Neuronal stem cell (in vitro differentiated cells): ENCODE measurements at regions not wholly inside any gene's neighbourhood (a gene's known extent, or its start where the extent isn't known, plus 50 kb on each side); places are given as distances from the start of the nearest gene placed in this dataset.
A peak's percentile ranks its signal among the peaks of the same experiment; 100 is the strongest.

Source experiments
- DNase-seq: peaks from one replicate; pipeline ENCODE4 v3.0.0-alpha.2; 2013; ENCODE audit warnings: low spot score
- H2AFZ ChIP-seq: one replicate; pipeline ENCODE4 v1.6.1; 2013; ENCODE audit warnings: mild to moderate bottlenecking, low read length, inconsistent platforms
- H2AK5ac ChIP-seq: 2 replicates; pipeline ENCODE4 v1.6.1; 2013; ENCODE audit warnings: low read depth, mild to moderate bottlenecking, inconsistent platforms, low read length, moderate library complexity, mixed read lengths
- H2BK120ac ChIP-seq: 2 replicates; pipeline ENCODE4 v1.6.1; 2013; ENCODE audit warnings: low read depth, mild to moderate bottlenecking, inconsistent platforms, low read length, moderate library complexity, mixed read lengths
- H2BK12ac ChIP-seq: one replicate; pipeline ENCODE4 v1.6.1; 2013; ENCODE audit warnings: low read length, inconsistent platforms
- H2BK15ac ChIP-seq: 2 replicates; pipeline ENCODE4 v1.6.1; 2013; ENCODE audit warnings: mild to moderate bottlenecking, low read length, inconsistent platforms, mixed read lengths
- H2BK5ac ChIP-seq: one replicate; pipeline ENCODE4 v1.6.1; 2013; ENCODE audit warnings: inconsistent platforms, mild to moderate bottlenecking, low read length, moderate library complexity
- H3K14ac ChIP-seq: one replicate; pipeline ENCODE4 v1.6.1; 2013; ENCODE audit warnings: low read length, inconsistent platforms
- H3K18ac ChIP-seq: 2 replicates; pipeline ENCODE4 v1.6.1; 2013; ENCODE audit warnings: low read length, inconsistent platforms
- H3K23ac ChIP-seq: 2 replicates; pipeline ENCODE4 v1.6.1; 2013; ENCODE audit warnings: low read depth, mild to moderate bottlenecking, mixed read lengths, low read length, inconsistent platforms; ENCODE audit not compliant: poor library complexity
- H3K27ac ChIP-seq: replicated peaks from 3 replicates; pipeline ENCODE4 v1.5.1; 2013; ENCODE audit warnings: low read length, inconsistent platforms
- H3K27me3 ChIP-seq, 3 experiments: 2 replicates each; pipeline ENCODE4 v1.6.1; 2013; ENCODE audit warnings: low read length in 3 of 3, mild to moderate bottlenecking in 2 of 3, inconsistent platforms in 1 of 3, low read depth in 1 of 3, mixed read lengths in 1 of 3, moderate library complexity in 1 of 3; ENCODE audit not compliant: control insufficient read depth in 3 of 3, insufficient read depth in 3 of 3
- H3K36me3 ChIP-seq, 2 donors: replicated peaks in 1 of 2; 2 replicates each; pipeline ENCODE4 v1.6.1; 2013; ENCODE audit warnings: low read length in 2 of 2; ENCODE audit not compliant: control insufficient read depth in 2 of 2, insufficient read depth in 2 of 2
- H3K4ac ChIP-seq: 2 replicates; pipeline ENCODE4 v1.6.1; 2013; ENCODE audit warnings: inconsistent platforms, mild to moderate bottlenecking, low read length, moderate library complexity
- H3K4me1 ChIP-seq, 2 donors: 1 replicate in 1 of 2; 2 replicates in 1 of 2; pipeline ENCODE4 v1.6.1; 2013; ENCODE audit warnings: low read length in 2 of 2, low read depth in 1 of 2; ENCODE audit not compliant: control insufficient read depth in 2 of 2, insufficient read depth in 1 of 2
- H3K4me2 ChIP-seq: one replicate; pipeline ENCODE4 v1.6.1; 2013; ENCODE audit warnings: mild to moderate bottlenecking, low read length, inconsistent platforms; ENCODE audit not compliant: insufficient read depth, poor library complexity, severe bottlenecking
- H3K4me3 ChIP-seq, 2 donors: 2 replicates each; pipeline ENCODE4 v1.5.1; 2013; ENCODE audit warnings: low read length in 2 of 2, mild to moderate bottlenecking in 2 of 2, inconsistent platforms in 1 of 2, moderate library complexity in 1 of 2
- H3K79me1 ChIP-seq: one replicate; pipeline ENCODE4 v1.6.1; 2013; ENCODE audit warnings: low read depth, mild to moderate bottlenecking, inconsistent platforms, low read length, moderate library complexity
- H3K9ac ChIP-seq: one replicate; pipeline ENCODE4 v1.6.1; 2013; ENCODE audit warnings: mild to moderate bottlenecking, low read depth, low read length, inconsistent platforms; ENCODE audit not compliant: poor library complexity
- H3K9me3 ChIP-seq, 2 donors: replicated peaks in 1 of 2; 2 replicates each; pipeline versions ENCODE3 to v1.6.1; 2013; ENCODE audit warnings: low read length in 2 of 2, mild to moderate bottlenecking in 2 of 2, inconsistent platforms in 1 of 2, low read depth in 1 of 2, mixed read lengths in 1 of 2, moderate library complexity in 1 of 2; ENCODE audit not compliant: control insufficient read depth in 2 of 2, insufficient read depth in 1 of 2
- H4K8ac ChIP-seq: one replicate; pipeline ENCODE4 v1.6.1; 2013; ENCODE audit warnings: low read depth, mild to moderate bottlenecking, inconsistent platforms, low read length, moderate library complexity
- H4K91ac ChIP-seq: one replicate; pipeline ENCODE4 v1.6.1; 2013; ENCODE audit warnings: low read length, low read depth, mild to moderate bottlenecking, inconsistent platforms; ENCODE audit not compliant: poor library complexity
- WGBS, 2 donors: extraction: QIAGEN DNeasy Blood & Tissue Kit; methylation state at CpG; one replicate each; pipeline ENCODE4 v1.1.7; 2013; ENCODE audit warnings: missing lambda C conversion rate in 2 of 2, mixed read lengths in 1 of 2; ENCODE audit not compliant: insufficient read length in 2 of 2, insufficient replicate concordance in 1 of 2; ENCODE audit errors: extremely low coverage in 2 of 2; 5-methylcytosine and 5-hydroxymethylcytosine counted together

DNA sequence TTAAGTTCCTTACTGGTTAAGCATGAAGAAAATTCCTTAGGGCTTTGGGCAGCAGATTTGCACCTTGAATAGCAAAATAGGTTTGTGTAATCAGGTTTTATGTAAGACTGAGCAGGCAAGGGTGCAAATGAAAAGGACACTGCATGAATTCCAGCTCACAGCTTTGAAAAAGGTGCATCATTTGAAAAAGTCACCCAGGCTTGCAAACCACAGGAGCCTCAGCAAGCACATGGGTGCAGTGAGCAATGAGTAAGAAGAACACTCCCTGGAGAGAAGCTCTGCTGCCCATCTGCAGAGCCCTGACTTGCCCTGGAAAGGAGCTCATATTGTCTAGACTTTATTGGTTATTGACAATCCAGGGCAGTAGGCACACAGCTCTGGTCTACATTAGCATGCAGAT is 165.6 kb upstream of the KCNJ16 start:
- H3K18ac ChIP-seq = no peak overlapping the region
- H3K4ac ChIP-seq = no peak overlapping the region
- H3K14ac ChIP-seq = no peak overlapping the region
- no peak overlapping the region for H2BK15ac ChIP-seq
- no peaks in the 10 kb centered on the region for H3K79me1 ChIP-seq
- DNase-seq = no peak
- no peak overlapping the region for H2AK5ac ChIP-seq
- no peak overlapping the region for H2BK12ac ChIP-seq
- H3K4me2 ChIP-seq = no peak overlapping the region
- H2AFZ ChIP-seq = no peak overlapping the region
- no peak overlapping the region for H3K27ac ChIP-seq
- H3K4me3 ChIP-seq = no peak overlapping the region
- H2BK120ac ChIP-seq = no peak overlapping the region
- H2BK5ac ChIP-seq = no peak overlapping the region
- no peaks in the 10 kb centered on the region for H3K27me3 ChIP-seq
- H3K9me3 ChIP-seq = peaks cover 0 to 2% of the 10 kb centered on the region in 2 donors
- no peak overlapping the region for H4K91ac ChIP-seq
- peaks cover 0 to 4% of the 10 kb centered on the region in 2 donors for H3K4me1 ChIP-seq
- no peak overlapping the region for H3K23ac ChIP-seq
- no peak overlapping the region for H4K8ac ChIP-seq
- no peaks in the 10 kb centered on the region for H3K36me3 ChIP-seq
- H3K9ac ChIP-seq = no peak overlapping the region

DNA sequence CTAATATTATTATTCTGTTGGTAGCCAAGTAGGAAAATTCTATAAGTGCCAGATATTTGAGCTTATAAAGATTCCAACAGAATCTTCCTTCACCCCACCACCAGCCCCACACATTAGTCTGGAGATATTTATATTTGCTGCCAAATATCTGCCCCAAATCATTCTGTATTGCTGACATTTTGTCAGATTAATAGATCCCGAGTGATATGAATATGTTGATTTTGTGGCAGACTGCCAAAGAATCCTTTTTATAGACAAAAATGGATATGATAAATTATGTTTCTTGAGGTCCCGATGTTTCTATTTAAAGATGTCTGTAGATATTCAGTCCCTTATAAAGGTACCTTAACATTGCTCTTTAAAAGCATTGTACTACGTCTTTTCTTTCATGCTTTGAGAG is 162.2 kb upstream of the KCNJ16 start:
- H3K4ac ChIP-seq = no peak overlapping the region
- no peak overlapping the region for H3K14ac ChIP-seq
- peaks cover 0 to 7% of the 10 kb centered on the region in 2 donors for H3K4me1 ChIP-seq
- no peak for DNase-seq
- H3K4me3 ChIP-seq = no peak overlapping the region
- H2AK5ac ChIP-seq = no peak overlapping the region
- H2BK5ac ChIP-seq = no peak overlapping the region
- no CpG with 5 or more reads among the region's 3 CpGs for WGBS, 2 donors
- no peak overlapping the region for H3K18ac ChIP-seq
- no peak overlapping the region for H3K4me2 ChIP-seq
- H3K9me3 ChIP-seq = peaks cover 0 to 2% of the 10 kb centered on the region in 2 donors
- H3K79me1 ChIP-seq = no peaks in the 10 kb centered on the region
- peak overlapping the region; percentile 23 for H2AFZ ChIP-seq
- H4K91ac ChIP-seq = no peak overlapping the region
- no peak overlapping the region for H2BK15ac ChIP-seq
- H4K8ac ChIP-seq = no peak overlapping the region
- H3K27ac ChIP-seq = no peak overlapping the region
- H3K9ac ChIP-seq = no peak overlapping the region
- H3K27me3 ChIP-seq = no peaks in the 10 kb centered on the region
- H3K23ac ChIP-seq = no peak overlapping the region
- no peak overlapping the region for H2BK12ac ChIP-seq
- H3K36me3 ChIP-seq = no peaks in the 10 kb centered on the region
- H2BK120ac ChIP-seq = no peak overlapping the region

DNA sequence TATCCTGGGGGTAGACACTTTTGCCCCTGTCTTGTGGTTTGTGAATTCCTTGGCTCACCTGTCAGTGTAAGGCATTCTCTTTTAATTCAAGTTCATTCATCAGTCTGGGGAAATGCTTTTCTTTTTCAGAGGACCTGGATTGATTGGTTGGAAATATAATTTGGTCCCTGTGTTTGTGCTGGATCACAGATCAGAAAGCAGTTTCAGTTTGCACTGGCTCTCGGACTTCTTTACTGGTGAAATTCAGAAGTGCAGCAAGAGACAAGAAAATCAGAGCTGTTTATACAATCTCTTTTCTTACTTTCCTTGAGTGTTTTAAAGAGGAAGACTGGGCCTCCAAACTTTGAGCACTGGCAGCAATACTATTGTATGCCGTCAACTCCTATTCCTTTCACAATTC is 161.8 kb upstream of the KCNJ16 start:
- no CpG with 5 or more reads among the region's 2 CpGs for WGBS, 2 donors
- Histone ChIP-seq H3K36me3 (no peaks in the 10 kb centered on the region), H4K91ac (no peak overlapping the region), H3K27me3 (no peaks in the 10 kb centered on the region), H3K27ac (no peak overlapping the region), H3K14ac (no peak overlapping the region), H2BK120ac (no peak overlapping the region), H3K4ac (no peak overlapping the region), H2AK5ac (no peak overlapping the region), H3K4me2 (no peak overlapping the region), H3K9ac (no peak overlapping the region), H4K8ac (no peak overlapping the region), H3K18ac (no peak overlapping the region), H2BK12ac (no peak overlapping the region), H3K9me3 (peaks cover 0 to 2% of the 10 kb centered on the region in 2 donors), H3K79me1 (no peaks in the 10 kb centered on the region), H3K4me3 (no peak overlapping the region), H2BK5ac (no peak overlapping the region), H2AFZ (peak overlapping the region; percentile 23), H3K4me1 (peaks cover 0 to 7% of the 10 kb centered on the region in 2 donors), H2BK15ac (no peak overlapping the region), H3K23ac (no peak overlapping the region)
- DNase-seq = no peak

DNA sequence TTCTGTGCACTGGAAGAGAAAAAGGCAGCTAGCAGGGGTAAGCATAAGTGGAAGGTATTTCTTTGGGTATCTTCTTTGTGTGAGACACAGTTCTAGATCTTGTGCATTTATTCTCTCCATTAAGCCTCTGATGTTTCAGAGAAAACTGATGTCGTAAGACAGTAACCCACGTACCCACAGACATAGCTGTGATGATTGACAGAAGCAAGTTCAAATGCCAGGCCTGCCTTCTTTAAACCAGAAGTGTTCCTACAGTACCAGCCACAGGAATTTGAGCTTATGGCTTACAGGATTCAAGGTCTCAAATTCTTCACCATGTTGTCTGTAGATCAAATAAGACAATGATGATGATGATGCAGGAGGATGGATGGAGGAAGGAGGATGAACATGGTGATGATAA is 161.4 kb upstream of the KCNJ16 start:
- Histone ChIP-seq H3K18ac (no peak overlapping the region), H2BK15ac (no peak overlapping the region), H3K14ac (no peak overlapping the region), H3K9ac (no peak overlapping the region), H3K27ac (no peak overlapping the region), H3K23ac (no peak overlapping the region), H3K9me3 (peaks cover 0 to 3% of the 10 kb centered on the region in 2 donors), H3K27me3 (no peaks in the 10 kb centered on the region), H3K79me1 (no peaks in the 10 kb centered on the region), H2BK5ac (no peak overlapping the region), H3K4ac (no peak overlapping the region), H2BK120ac (no peak overlapping the region), H3K4me3 (no peak overlapping the region), H3K4me1 (peaks cover 0 to 7% of the 10 kb centered on the region in 2 donors), H2AK5ac (no peak overlapping the region), H2AFZ (peak overlapping the region; percentile 23), H4K8ac (no peak overlapping the region), H3K36me3 (no peaks in the 10 kb centered on the region), H4K91ac (no peak overlapping the region), H2BK12ac (no peak overlapping the region), H3K4me2 (no peak overlapping the region)
- WGBS, 2 donors = no CpG with 5 or more reads among the region's 2 CpGs
- no peak for DNase-seq
